Transverse colon (tissue), 4 donors: ENCODE measurements at regions not wholly inside any gene's neighbourhood (a gene's known extent, or its start where the extent isn't known, plus 50 kb on each side); places are given as distances from the start of the nearest gene placed in this dataset.

Experiments used
- DNase-seq: peaks from one replicate; pipeline ENCODE4 v3.0.0-alpha.2; 2019
- H3K27ac ChIP-seq, 4 donors: fragments of 200-600 bp; sonication (generic); 2 replicates each; pipeline ENCODE4 v1.5.1; 2016 to 2018; ENCODE audit warnings: inconsistent platforms in 4 of 4
- H3K27me3 ChIP-seq: fragments of 200-600 bp; sonication (generic); 2 replicates; pipeline ENCODE4 v1.5.1; 2017; ENCODE audit warnings: inconsistent platforms
- H3K36me3 ChIP-seq, 4 donors: fragments of 200-600 bp; sonication (generic); 2 replicates each; pipeline ENCODE4 v1.5.1; 2017 to 2019; ENCODE audit warnings: inconsistent platforms in 4 of 4
- H3K4me1 ChIP-seq, 4 donors: fragments of 200-600 bp; sonication (generic); 2 replicates each; pipeline ENCODE4 v1.5.1; 2017 to 2020; ENCODE audit warnings: inconsistent platforms in 4 of 4
- H3K4me3 ChIP-seq, 4 donors: fragments of 200-600 bp; sonication (generic); 1 replicate in 1 of 4; 2 replicates in 3 of 4; pipeline versions ENCODE4 v1.5.1 to v1.6.1; 2017 to 2019; ENCODE audit warnings: inconsistent platforms in 4 of 4
- H3K9me3 ChIP-seq, 2 donors: fragments of 200-600 bp; sonication (generic); 2 replicates each; pipeline ENCODE4 v1.5.1; 2017 to 2019; ENCODE audit warnings: inconsistent platforms in 2 of 2
- CTCF ChIP-seq, 5 experiments: fragments of 200-600 bp in 3 of 5; fragments of 450-650 bp in 2 of 5; sonication (generic) in 3 of 5; IDR thresholded peaks; 1 replicate in 2 of 5; 2 replicates in 3 of 5; pipeline ENCODE4 v1.5.1; 2016 to 2017; ENCODE audit warnings: antibody characterized with exemption in 5 of 5, inconsistent platforms in 3 of 5, mild to moderate bottlenecking in 2 of 5, moderate library complexity in 1 of 5
- EP300 ChIP-seq: sonication (generic); formaldehyde crosslinking; IDR thresholded peaks from one replicate; pipeline ENCODE4 v1.6.1; 2017; ENCODE audit warnings: antibody characterized with exemption, low read depth
- POLR2A ChIP-seq: fragments of 450-650 bp; IDR thresholded peaks from one replicate; pipeline ENCODE4 v1.6.1; 2016; ENCODE audit warnings: antibody characterized with exemption, mild to moderate bottlenecking, moderate library complexity
- POLR2AphosphoS5 ChIP-seq, 3 donors: sonication (generic); formaldehyde crosslinking; IDR thresholded peaks; one replicate each; pipeline ENCODE4 v1.6.1; 2016; ENCODE audit warnings: antibody characterized with exemption in 3 of 3
- WGBS, 2 donors: methylation state at CpG; one replicate each; pipeline ENCODE4 v1.1.5; 2018; ENCODE audit warnings: low coverage in 1 of 2; 5-methylcytosine and 5-hydroxymethylcytosine counted together
- in situ Hi-C, 4 donors: fragments of 200-750 bp; cut with MboI; loops; one replicate each; pipeline versions ENCODE4 v1.15.0 to v1.15.1; 2017; ENCODE audit warnings: low sequenced_read_pairs in 3 of 4, low pct_ligation_motif_present in 1 of 4, low pct_unique_long_range_greater_than_20kb in 1 of 4
- intact Hi-C: fragments of 100-400 bp; cut with DNase I; formaldehyde crosslinking; loops from one replicate; pipeline ENCODE4 v1.15.1; 2023; ENCODE audit warnings: low total_unique reads

GRCh38 chr5:117414926-117415325, 840.3 kb upstream of the SEMA6A start:
- TF ChIP-seq CTCF (IDR thresholded peaks at IDR 0.05) (no peak), POLR2AphosphoS5 (IDR thresholded peaks at IDR 0.05) (no peak), POLR2A (no peak), EP300 (no peak)

GRCh38 chr5:117411701-117412100, 837.1 kb upstream of the SEMA6A start:
- no peaks in the 10 kb centered on the region for H3K36me3 ChIP-seq
- TF ChIP-seq CTCF (IDR thresholded peaks at IDR 0.05): no peak
- TF ChIP-seq POLR2AphosphoS5 (IDR thresholded peaks at IDR 0.05): no peak
- H3K27me3 ChIP-seq: no peaks in the 10 kb centered on the region
- no peaks in the 10 kb centered on the region for H3K4me1 ChIP-seq
- intact Hi-C loops: no loop called here
- no peaks in the 10 kb centered on the region for H3K9me3 ChIP-seq
- no peak overlapping the region for H3K4me3 ChIP-seq
- no peak overlapping the region for H3K27ac ChIP-seq
- in situ Hi-C loops: no loop called here
- no peak for DNase-seq

More at GRCh38 chr5:117414926-117415325, 840.3 kb upstream of the SEMA6A start:
- Histone ChIP-seq H3K36me3 (no peaks in the 10 kb centered on the region), H3K4me1 (no peaks in the 10 kb centered on the region), H3K9me3 (no peaks in the 10 kb centered on the region), H3K27ac (no peak overlapping the region), H3K4me3 (no peak overlapping the region), H3K27me3 (no peaks in the 10 kb centered on the region)
- intact Hi-C loops (no loop called here), in situ Hi-C loops (no loop called here)
- WGBS, 2 donors: 67 to 79% methylated on average over 1 of the region's 1 CpG
- no peak for DNase-seq

GRCh38 chr5:117405197-117405596, 830.6 kb upstream of the SEMA6A start:
- peaks cover 5 to 27% (median 10%) of the 10 kb centered on the region in 4 donors for H3K4me1 ChIP-seq
- in situ Hi-C loops: no loop called here
- no peaks in the 10 kb centered on the region for H3K27me3 ChIP-seq
- H3K36me3 ChIP-seq: no peaks in the 10 kb centered on the region
- TF ChIP-seq POLR2AphosphoS5 (IDR thresholded peaks at IDR 0.05): peak in 2 of 3 donors; percentile 39 to 61
- TF ChIP-seq EP300: no peak
- H3K4me3 ChIP-seq: no peak overlapping the region
- intact Hi-C loops: loop anchor here (10.0 kb wide), 1 partner anchor 830 kb away; the partner anchor contains the start of gene SEMA6A
- DNase-seq: no peak
- peak overlapping the region in 2 of 4 donors; percentile 35 to 47 for H3K27ac ChIP-seq
- H3K9me3 ChIP-seq: no peaks in the 10 kb centered on the region
- WGBS, 2 donors: 64 to 65% methylated on average over 2 of the region's 2 CpGs

- Histone ChIP-seq H3K27ac (peak overlapping the region in 1 of 4 donors; percentile 38), H3K4me1 (peaks cover 0 to 11% (median 4%) of the 10 kb centered on the region in 4 donors), H3K27me3 (no peaks in the 10 kb centered on the region), H3K36me3 (no peaks in the 10 kb centered on the region), H3K4me3 (no peak overlapping the region), H3K9me3 (no peaks in the 10 kb centered on the region)
- 24 to 52% methylated on average over 4 to 6 of the region's 6 CpGs for WGBS, 2 donors
- no peak for TF ChIP-seq POLR2A
- TF ChIP-seq POLR2AphosphoS5 (IDR thresholded peaks at IDR 0.05): peak in 1 of 3 donors; percentile 16
- intact Hi-C loops: no loop called here
- peak; percentile 34 for DNase-seq
- in situ Hi-C loops: no loop called here
Observed at GRCh38 chr5:117394506-117395157, 820.0 kb upstream of the SEMA6A start.

GRCh38 chr5:117393125-117393524, 818.5 kb upstream of the SEMA6A start:
- Histone ChIP-seq H3K27me3 (no peaks in the 10 kb centered on the region), H3K4me3 (no peak overlapping the region), H3K27ac (no peak overlapping the region), H3K4me1 (peaks cover 0 to 11% (median 4%) of the 10 kb centered on the region in 4 donors), H3K9me3 (no peaks in the 10 kb centered on the region), H3K36me3 (no peaks in the 10 kb centered on the region)
- DNase-seq: no peak
- in situ Hi-C loops: no loop called here
- intact Hi-C loops: no loop called here
- 79 to 92% methylated on average over 2 of the region's 2 CpGs for WGBS, 2 donors
- TF ChIP-seq CTCF (IDR thresholded peaks at IDR 0.05): no peak
- TF ChIP-seq POLR2AphosphoS5 (IDR thresholded peaks at IDR 0.05): no peak
- no peak for TF ChIP-seq POLR2A
- TF ChIP-seq EP300: no peak
